Gastrocnemius medialis (tissue), 4 donors: ENCODE measurements at regions not wholly inside any gene's neighbourhood (a gene's known extent, or its start where the extent isn't known, plus 50 kb on each side); places are given as distances from the start of the nearest gene placed in this dataset.

Experiments used
- POLR2A ChIP-seq, 2 donors: fragments of 450-650 bp; IDR thresholded peaks; one replicate each; pipeline ENCODE4 v1.6.1; 2017; ENCODE audit warnings: antibody characterized with exemption in 2 of 2, mild to moderate bottlenecking in 2 of 2, moderate library complexity in 2 of 2
- TF ChIP-seq, protein P1 (sequence below), 5 experiments: fragments of 450-650 bp in 3 of 5; fragments of 200-600 bp in 2 of 5; sonication (generic) in 2 of 5; IDR thresholded peaks in 4 of 5; conservative IDR thresholded peaks in 1 of 5; 1 replicate in 4 of 5; 2 replicates in 1 of 5; pipeline ENCODE4 v1.5.1; 2016 to 2019; ENCODE audit warnings: antibody characterized with exemption in 5 of 5, mild to moderate bottlenecking in 3 of 5, moderate library complexity in 3 of 5

DNA sequence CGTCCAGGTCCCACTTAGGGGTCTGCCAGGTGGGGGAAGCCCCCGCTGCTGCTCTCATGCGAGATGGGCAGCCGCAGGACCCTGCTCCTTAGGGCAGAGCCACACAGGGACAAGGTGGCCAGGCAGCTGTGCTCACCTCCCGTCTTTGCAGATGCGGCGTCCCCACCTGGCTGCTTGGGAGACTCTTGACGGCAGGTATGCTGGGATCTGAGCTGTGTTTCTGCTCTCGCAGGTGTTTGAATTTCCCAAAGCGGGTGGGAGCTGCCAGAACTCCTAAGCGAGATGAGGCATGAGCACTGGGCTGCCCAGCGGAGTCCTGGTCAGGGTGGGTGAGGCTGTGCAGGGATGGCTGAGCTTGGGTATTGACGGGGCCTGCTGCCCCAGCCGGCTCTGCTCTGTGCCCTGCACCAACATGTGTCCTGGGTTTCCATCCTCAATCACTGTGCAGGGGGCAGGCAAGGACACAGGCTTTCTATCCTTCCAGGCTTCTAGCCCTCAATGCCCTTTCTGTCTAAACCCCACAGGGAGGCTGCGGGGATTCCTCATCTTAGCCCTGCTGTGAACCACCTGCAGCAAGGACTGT, 151.4 kb downstream of the ICE1 start:
- no peak for TF ChIP-seq POLR2A (IDR thresholded peaks at IDR 0.05)
- TF ChIP-seq, protein P1, sequence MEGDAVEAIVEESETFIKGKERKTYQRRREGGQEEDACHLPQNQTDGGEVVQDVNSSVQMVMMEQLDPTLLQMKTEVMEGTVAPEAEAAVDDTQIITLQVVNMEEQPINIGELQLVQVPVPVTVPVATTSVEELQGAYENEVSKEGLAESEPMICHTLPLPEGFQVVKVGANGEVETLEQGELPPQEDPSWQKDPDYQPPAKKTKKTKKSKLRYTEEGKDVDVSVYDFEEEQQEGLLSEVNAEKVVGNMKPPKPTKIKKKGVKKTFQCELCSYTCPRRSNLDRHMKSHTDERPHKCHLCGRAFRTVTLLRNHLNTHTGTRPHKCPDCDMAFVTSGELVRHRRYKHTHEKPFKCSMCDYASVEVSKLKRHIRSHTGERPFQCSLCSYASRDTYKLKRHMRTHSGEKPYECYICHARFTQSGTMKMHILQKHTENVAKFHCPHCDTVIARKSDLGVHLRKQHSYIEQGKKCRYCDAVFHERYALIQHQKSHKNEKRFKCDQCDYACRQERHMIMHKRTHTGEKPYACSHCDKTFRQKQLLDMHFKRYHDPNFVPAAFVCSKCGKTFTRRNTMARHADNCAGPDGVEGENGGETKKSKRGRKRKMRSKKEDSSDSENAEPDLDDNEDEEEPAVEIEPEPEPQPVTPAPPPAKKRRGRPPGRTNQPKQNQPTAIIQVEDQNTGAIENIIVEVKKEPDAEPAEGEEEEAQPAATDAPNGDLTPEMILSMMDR (IDR thresholded peaks at IDR 0.05 in 4 of 5, conservative IDR thresholded peaks at IDR 0.05 in 1 of 5): no peak
